SK-N-SH (cell line): ENCODE measurements at regions not wholly inside any gene's neighbourhood (a gene's known extent, or its start where the extent isn't known, plus 50 kb on each side); places are given as distances from the start of the nearest gene placed in this dataset.
"Not testable (repeated sequence)": the region's sequence is repeated elsewhere in the genome, so short reads cannot be mapped to it uniquely, and the experiment has no call there.

ENCODE experiments used
- CTCF ChIA-PET: fragments of 300-600, 350-600 bp; formaldehyde crosslinking; extraction: SDS; loops from one replicate; lab custom pipeline; 2021; lab: Yijun Ruan, JAX
- POLR2A ChIA-PET: fragments of 350-600 bp; sonication (Branson Sonifier 250); formaldehyde crosslinking; extraction: SDS; loops from one replicate; lab custom pipeline; 2020; ENCODE audit warnings: antibody characterized with exemption, inconsistent platforms; lab: Yijun Ruan, JAX
- DNase-seq: peaks from one replicate; pipeline ENCODE4 v3.0.0; 2012
- H2AFZ ChIP-seq: fragments of 200-600 bp; sonication (generic); 2 replicates; pipeline ENCODE4 v1.8.1; 2016; ENCODE audit warnings: antibody characterized with exemption, mild to moderate bottlenecking, low read depth
- H3F3A ChIP-seq: fragments of 200-600 bp; sonication (generic); replicated peaks from 2 replicates; pipeline ENCODE3; 2016; ENCODE audit warnings: antibody characterized with exemption, mild to moderate bottlenecking; ENCODE audit not compliant: insufficient read depth
- H3K27ac ChIP-seq, 2 experiments: fragments of 200-500 bp in 1 of 2; fragments of 200-600 bp in 1 of 2; sonication (Bioruptor generic) in 1 of 2; sonication (generic), shearing (Covaris generic) in 1 of 2; 2 replicates each; pipeline versions ENCODE4 v1.5.1 to v1.6.1; 2014 to 2016; ENCODE audit warnings: low read depth in 2 of 2, inconsistent platforms in 1 of 2, low read length in 1 of 2, mild to moderate bottlenecking in 1 of 2, mixed read lengths in 1 of 2
- H3K27me3 ChIP-seq: fragments of 200-600 bp; sonication (generic), shearing (Covaris generic); 2 replicates; pipeline ENCODE4 v1.6.1; 2016; ENCODE audit warnings: mixed run types; ENCODE audit not compliant: insufficient read depth
- H3K36me3 ChIP-seq, 2 experiments: fragments of 200-500 bp in 1 of 2; fragments of 200-600 bp in 1 of 2; sonication (Bioruptor generic) in 1 of 2; sonication (generic) in 1 of 2; replicated peaks in 1 of 2; 2 replicates each; pipeline versions ENCODE3 to v1.5.1; 2014 to 2016; ENCODE audit warnings: low read length in 1 of 2, mild to moderate bottlenecking in 1 of 2; ENCODE audit not compliant: insufficient read depth in 2 of 2, control insufficient read depth in 1 of 2
- H3K4me1 ChIP-seq, 2 experiments: fragments of 200-500 bp in 1 of 2; fragments of 200-600 bp in 1 of 2; sonication (Bioruptor generic) in 1 of 2; sonication (generic), shearing (Covaris generic) in 1 of 2; 2 replicates each; pipeline versions ENCODE4 v1.5.1 to v1.6.1; 2014 to 2016; ENCODE audit warnings: low read depth in 1 of 2, low read length in 1 of 2, mixed run types in 1 of 2; ENCODE audit not compliant: insufficient read depth in 2 of 2, control insufficient read depth in 1 of 2
- H3K4me2 ChIP-seq: fragments of 200-600 bp; sonication (generic), shearing (Covaris generic); 2 replicates; pipeline ENCODE4 v1.6.1; 2017; ENCODE audit warnings: mixed run types
- H3K4me3 ChIP-seq, 2 experiments: fragments of 200-500 bp in 1 of 2; fragments of 200-600 bp in 1 of 2; sonication (Bioruptor generic) in 1 of 2; sonication (generic), shearing (Covaris generic) in 1 of 2; 2 replicates each; pipeline versions ENCODE4 v1.5.1 to v1.8.1; 2014 to 2016; ENCODE audit warnings: low read depth in 2 of 2, inconsistent platforms in 1 of 2, low read length in 1 of 2, mild to moderate bottlenecking in 1 of 2, mixed read lengths in 1 of 2, moderate library complexity in 1 of 2
- H3K79me2 ChIP-seq: fragments of 200-600 bp; sonication (generic); 2 replicates; pipeline ENCODE4 v1.8.1; 2017; ENCODE audit warnings: mild to moderate bottlenecking; ENCODE audit not compliant: insufficient read depth
- H3K9ac ChIP-seq: fragments of 200-600 bp; sonication (generic); 2 replicates; pipeline ENCODE4 v1.6.1; 2017; ENCODE audit warnings: mixed run types
- H3K9me2 ChIP-seq: fragments of 200-600 bp; sonication (generic); 2 replicates; pipeline ENCODE4 v1.6.1; 2017; ENCODE audit warnings: mixed run types
- H3K9me3 ChIP-seq: fragments of 200-600 bp; sonication (generic); 2 replicates; pipeline ENCODE4 v1.6.1; 2017; ENCODE audit warnings: mixed run types, mild to moderate bottlenecking, moderate library complexity
- H4K20me1 ChIP-seq: fragments of 200-600 bp; sonication (generic); 2 replicates; pipeline ENCODE4 v1.6.1; 2017; ENCODE audit warnings: mild to moderate bottlenecking, mixed run types; ENCODE audit not compliant: insufficient read depth
- CTCF ChIP-seq: fragments of 200-600 bp; sonication (generic); IDR thresholded peaks from 2 replicates; pipeline ENCODE4 v1.6.1; 2017; ENCODE audit warnings: antibody characterized with exemption, mild to moderate bottlenecking, moderate library complexity
- ELF1 ChIP-seq: IDR thresholded peaks from 2 replicates; pipeline ENCODE4 v1.4.0; 2012
- FOSL2 ChIP-seq: IDR thresholded peaks from 2 replicates; pipeline ENCODE4 v1.4.0; 2012; ENCODE audit warnings: low read depth, mild to moderate bottlenecking, moderate library complexity, borderline replicate concordance
- FOXJ3 ChIP-seq: sonication (generic); formaldehyde crosslinking; IDR thresholded peaks from 2 replicates; pipeline ENCODE4 v1.5.1; 2020; ENCODE audit warnings: mild to moderate bottlenecking, missing genetic modification reagents
- MEF2A ChIP-seq: IDR thresholded peaks from 2 replicates; pipeline ENCODE4 v1.4.0; 2012; ENCODE audit warnings: low read depth, borderline replicate concordance
- MXI1 ChIP-seq: IDR thresholded peaks from 2 replicates; pipeline ENCODE4 v1.6.1; 2012; ENCODE audit warnings: mild to moderate bottlenecking, low read depth, low read length, improper control_type of control experiment
- NFIC ChIP-seq: IDR thresholded peaks from 2 replicates; pipeline ENCODE4 v1.4.0; 2012; ENCODE audit warnings: borderline replicate concordance
- PBX3 ChIP-seq: IDR thresholded peaks from 2 replicates; pipeline ENCODE4; 2012
- POLR2AphosphoS5 ChIP-seq: IDR thresholded peaks from 2 replicates; pipeline ENCODE4 v1.6.1; 2012; ENCODE audit warnings: low read depth, low read length
- RAD21 ChIP-seq: IDR thresholded peaks from 2 replicates; pipeline ENCODE4 v1.6.1; 2012; ENCODE audit warnings: mild to moderate bottlenecking, low read length
- RCOR1 ChIP-seq: fragments of 150-350 bp; IDR thresholded peaks from 2 replicates; pipeline ENCODE4 v1.6.1; 2017; ENCODE audit warnings: antibody characterized with exemption, low read length
- REST ChIP-seq: IDR thresholded peaks from 2 replicates; pipeline ENCODE4 v1.6.1; 2012; ENCODE audit warnings: mild to moderate bottlenecking, low read depth, low read length, moderate library complexity
- RFX5 ChIP-seq: IDR thresholded peaks from 2 replicates; pipeline ENCODE4 v1.6.1; 2012; ENCODE audit warnings: mild to moderate bottlenecking, improper control_type of control experiment, low read length
- SIN3A ChIP-seq: IDR thresholded peaks from 2 replicates; pipeline ENCODE4 v1.6.1; 2012; ENCODE audit warnings: low read depth, mild to moderate bottlenecking, low read length, moderate library complexity, borderline replicate concordance
- SMC3 ChIP-seq: IDR thresholded peaks from 2 replicates; pipeline ENCODE4 v1.6.1; 2012; ENCODE audit warnings: low read depth, low read length, improper control_type of control experiment
- TAF1 ChIP-seq: IDR thresholded peaks from 2 replicates; pipeline ENCODE4 v1.6.1; 2012; ENCODE audit warnings: low read depth, mild to moderate bottlenecking, low read length, moderate library complexity, borderline replicate concordance
- USF1 ChIP-seq: IDR thresholded peaks from 2 replicates; pipeline ENCODE4 v1.4.0; 2012; ENCODE audit warnings: low read depth, borderline replicate concordance
- USF2 ChIP-seq: fragments of 150-350 bp; IDR thresholded peaks from 2 replicates; pipeline ENCODE4 v1.6.1; 2017; ENCODE audit warnings: antibody characterized with exemption, low read length, low read depth, borderline replicate concordance
- WGBS: methylation state at CpG from one replicate; pipeline ENCODE4 v1.1.6; 2017; ENCODE audit warnings: low lambda C conversion rate; 5-methylcytosine and 5-hydroxymethylcytosine counted together

- 55% methylated on average over 1 of the region's 1 CpG for WGBS
- Histone ChIP-seq H3K4me1 (no peaks in the 10 kb centered on the region), H3K36me3 (no peaks in the 10 kb centered on the region), H3F3A (no peaks in the 10 kb centered on the region), H3K27ac (no peak overlapping the region), H3K4me2 (no peak overlapping the region), H3K4me3 (no peak overlapping the region), H3K27me3 (no peaks in the 10 kb centered on the region), H3K9ac (no peak overlapping the region), H2AFZ (no peak overlapping the region), H3K9me3 (no peaks in the 10 kb centered on the region), H4K20me1 (no peaks in the 10 kb centered on the region), H3K79me2 (no peaks in the 10 kb centered on the region), H3K9me2 (no peaks in the 10 kb centered on the region)
- DNase-seq = no peak
- CTCF ChIA-PET = no interaction called here
- TF ChIP-seq NFIC (no peak), RFX5 (no peak), ELF1 (no peak), TAF1 (no peak), USF2 (no peak), USF1 (no peak), CTCF (no peak), SIN3A (no peak), RAD21 (no peak), POLR2AphosphoS5 (no peak), SMC3 (no peak), PBX3 (no peak), MXI1 (no peak), FOSL2 (no peak), MEF2A (no peak), RCOR1 (no peak), FOXJ3 (CRISPR knock-in tag) (no peak), REST (no peak)
- POLR2A ChIA-PET = no interaction called here
Measured at GRCh38 chr11:22938691-22939090, 78.4 kb upstream of the CCDC179 start.

- not testable (repeated sequence) for H3K36me3 ChIP-seq
- 52% methylated on average over 3 of the region's 3 CpGs for WGBS
Measured at GRCh38 chr11:22941544-22941943, 81.3 kb upstream of the CCDC179 start.

More at GRCh38 chr11:22941544-22941943, 81.3 kb upstream of the CCDC179 start:
- H3K4me1 ChIP-seq, H4K20me1 ChIP-seq, H3K79me2 ChIP-seq, H3K9me2 ChIP-seq, H3K9me3 ChIP-seq, H3K27me3 ChIP-seq, CTCF ChIA-PET, H2AFZ ChIP-seq, H3K4me3 ChIP-seq, H3F3A ChIP-seq, H3K27ac ChIP-seq, H3K4me2 ChIP-seq, H3K9ac ChIP-seq, DNase-seq, POLR2A ChIA-PET: not testable (repeated sequence)
